ENCODE measurements at regions not wholly inside any gene's neighbourhood (a gene's known extent, or its start where the extent isn't known, plus 50 kb on each side); places are given as distances from the start of the nearest gene placed in this dataset.

- TF ChIP-seq, protein P1, sequence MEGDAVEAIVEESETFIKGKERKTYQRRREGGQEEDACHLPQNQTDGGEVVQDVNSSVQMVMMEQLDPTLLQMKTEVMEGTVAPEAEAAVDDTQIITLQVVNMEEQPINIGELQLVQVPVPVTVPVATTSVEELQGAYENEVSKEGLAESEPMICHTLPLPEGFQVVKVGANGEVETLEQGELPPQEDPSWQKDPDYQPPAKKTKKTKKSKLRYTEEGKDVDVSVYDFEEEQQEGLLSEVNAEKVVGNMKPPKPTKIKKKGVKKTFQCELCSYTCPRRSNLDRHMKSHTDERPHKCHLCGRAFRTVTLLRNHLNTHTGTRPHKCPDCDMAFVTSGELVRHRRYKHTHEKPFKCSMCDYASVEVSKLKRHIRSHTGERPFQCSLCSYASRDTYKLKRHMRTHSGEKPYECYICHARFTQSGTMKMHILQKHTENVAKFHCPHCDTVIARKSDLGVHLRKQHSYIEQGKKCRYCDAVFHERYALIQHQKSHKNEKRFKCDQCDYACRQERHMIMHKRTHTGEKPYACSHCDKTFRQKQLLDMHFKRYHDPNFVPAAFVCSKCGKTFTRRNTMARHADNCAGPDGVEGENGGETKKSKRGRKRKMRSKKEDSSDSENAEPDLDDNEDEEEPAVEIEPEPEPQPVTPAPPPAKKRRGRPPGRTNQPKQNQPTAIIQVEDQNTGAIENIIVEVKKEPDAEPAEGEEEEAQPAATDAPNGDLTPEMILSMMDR (conservative IDR thresholded peaks at IDR 0.05): no peak
- no peak for TF ChIP-seq EZH2 (IDR thresholded peaks at IDR 0.05; ENCODE audit: low read depth)
Observed at GRCh38 chr1:71295350-71295749, 214.5 kb upstream of the ZRANB2 start.

All from PC-9 (cell line).